ENCODE measurements at regions not wholly inside any gene's neighbourhood (a gene's known extent, or its start where the extent isn't known, plus 50 kb on each side); places are given as distances from the start of the nearest gene placed in this dataset.

- H3K9ac ChIP-seq (ENCODE audit: extremely low read depth, insufficient read length, low read length), result no peak overlapping the region
- no peak overlapping the region for H3K4ac ChIP-seq (ENCODE audit: low read depth, low read length)
- H3K4me3 Mint-ChIP-seq, result no peak overlapping the region
- H4K8ac ChIP-seq (replicated peaks; ENCODE audit: insufficient read length, low read depth, low read length), result no peak overlapping the region
- no peak overlapping the region for H3K56ac ChIP-seq (ENCODE audit: insufficient read length, low read depth, low read length)
- H3K4me1 Mint-ChIP-seq, result peaks cover 4% of the 10 kb centered on the region in 2 experiments; a peak in 3 of 4 replicates
- no peak overlapping the region for H2BK5ac ChIP-seq (ENCODE audit: insufficient read length, low read length)
- H2BK15ac ChIP-seq (ENCODE audit: low read depth, low read length), result no peak overlapping the region
- no peaks in the 10 kb centered on the region for H3K9me3 Mint-ChIP-seq
- no peaks in the 10 kb centered on the region for H3K27me3 ChIP-seq (ENCODE audit: insufficient read depth, low read length)
- H3K79me2 ChIP-seq (ENCODE audit: insufficient read depth, low read length), result no peaks in the 10 kb centered on the region
- no peak overlapping the region for H4K91ac ChIP-seq (ENCODE audit: insufficient read length, low read depth, low read length)
- no peak overlapping the region for H2AFZ ChIP-seq (ENCODE audit: low read length)
- H3K23ac ChIP-seq (ENCODE audit: insufficient read length, low read depth, low read length), result no peak overlapping the region
- no peaks in the 10 kb centered on the region for H4K20me1 ChIP-seq (ENCODE audit: control insufficient read depth, insufficient read depth, insufficient read length)
- H3K27ac ChIP-seq (ENCODE audit: insufficient read length, low read depth, low read length), result no peak overlapping the region
- H3K4me1 ChIP-seq (ENCODE audit: insufficient read depth, low read length), result no peaks in the 10 kb centered on the region
- DNase-seq, result no peak
- H3T11ph ChIP-seq (ENCODE audit: low read length), result no peak overlapping the region
- H2BK12ac ChIP-seq (ENCODE audit: insufficient read length, low read depth, low read length), result no peak overlapping the region
- no peak overlapping the region for H2BK20ac ChIP-seq (ENCODE audit: low read depth, low read length, poor library complexity, severe bottlenecking)
- no peak overlapping the region for H3K18ac ChIP-seq (ENCODE audit: insufficient read length, low read depth, low read length)
- no peak overlapping the region for H3K14ac ChIP-seq (ENCODE audit: insufficient read depth, low read length)
- H3K27ac Mint-ChIP-seq, result no peak overlapping the region; a peak in 1 of 7 replicates
- TF ChIP-seq, protein P1, sequence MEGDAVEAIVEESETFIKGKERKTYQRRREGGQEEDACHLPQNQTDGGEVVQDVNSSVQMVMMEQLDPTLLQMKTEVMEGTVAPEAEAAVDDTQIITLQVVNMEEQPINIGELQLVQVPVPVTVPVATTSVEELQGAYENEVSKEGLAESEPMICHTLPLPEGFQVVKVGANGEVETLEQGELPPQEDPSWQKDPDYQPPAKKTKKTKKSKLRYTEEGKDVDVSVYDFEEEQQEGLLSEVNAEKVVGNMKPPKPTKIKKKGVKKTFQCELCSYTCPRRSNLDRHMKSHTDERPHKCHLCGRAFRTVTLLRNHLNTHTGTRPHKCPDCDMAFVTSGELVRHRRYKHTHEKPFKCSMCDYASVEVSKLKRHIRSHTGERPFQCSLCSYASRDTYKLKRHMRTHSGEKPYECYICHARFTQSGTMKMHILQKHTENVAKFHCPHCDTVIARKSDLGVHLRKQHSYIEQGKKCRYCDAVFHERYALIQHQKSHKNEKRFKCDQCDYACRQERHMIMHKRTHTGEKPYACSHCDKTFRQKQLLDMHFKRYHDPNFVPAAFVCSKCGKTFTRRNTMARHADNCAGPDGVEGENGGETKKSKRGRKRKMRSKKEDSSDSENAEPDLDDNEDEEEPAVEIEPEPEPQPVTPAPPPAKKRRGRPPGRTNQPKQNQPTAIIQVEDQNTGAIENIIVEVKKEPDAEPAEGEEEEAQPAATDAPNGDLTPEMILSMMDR (conservative IDR thresholded peaks at IDR 0.05), result no peak
- no peaks in the 10 kb centered on the region for H3K23me2 ChIP-seq (ENCODE audit: insufficient read length, low read depth, low read length, poor library complexity, severe bottlenecking)
- no CpG with 5 or more reads among the region's 5 CpGs for WGBS (ENCODE audit: extremely low coverage, insufficient read length, low lambda C conversion rate)
- H4K5ac ChIP-seq (ENCODE audit: insufficient read length, low read depth, low read length), result no peak overlapping the region
- no peaks in the 10 kb centered on the region for H3K79me1 ChIP-seq (ENCODE audit: insufficient read depth, low read depth, low read length, poor library complexity, severe bottlenecking)
- H2AK5ac ChIP-seq (ENCODE audit: insufficient read length, low read length), result no peak overlapping the region
- no peak overlapping the region for H3K4me2 ChIP-seq (ENCODE audit: insufficient read depth, insufficient read length, low read length)
- no peaks in the 10 kb centered on the region for H3K9me3 ChIP-seq (ENCODE audit: control insufficient read depth, low read depth, low read length)
- H3K27me3 Mint-ChIP-seq (ENCODE audit: low read depth), result no peaks in the 10 kb centered on the region
- H3K36me3 Mint-ChIP-seq (ENCODE audit: insufficient read depth in 1 of 3, low read depth in 3 of 3), result no peaks in the 10 kb centered on the region
- H2BK120ac ChIP-seq (ENCODE audit: low read depth, low read length, poor library complexity, severe bottlenecking), result no peak overlapping the region
These were observed 235.0 kb downstream of the IRS1 start for GRCh38 chr2:226564667-226565066.

Data from H9 (cell line).